Prostate gland (tissue), 2 donors: ENCODE measurements at regions not wholly inside any gene's neighbourhood (a gene's known extent, or its start where the extent isn't known, plus 50 kb on each side); places are given as distances from the start of the nearest gene placed in this dataset.

ENCODE experiments used
- CTCF ChIP-seq, 4 experiments: fragments of 200-600 bp in 2 of 4; fragments of 450-650 bp in 2 of 4; sonication (generic) in 2 of 4; IDR thresholded peaks; 1 replicate in 3 of 4; 2 replicates in 1 of 4; pipeline ENCODE4 v1.5.1; 2016 to 2019; ENCODE audit warnings: antibody characterized with exemption in 4 of 4, mild to moderate bottlenecking in 2 of 4, moderate library complexity in 2 of 4
- POLR2A ChIP-seq: fragments of 450-650 bp; IDR thresholded peaks from one replicate; pipeline ENCODE4 v1.6.1; 2016; ENCODE audit warnings: antibody characterized with exemption, mild to moderate bottlenecking
- POLR2AphosphoS5 ChIP-seq: sonication (generic); formaldehyde crosslinking; IDR thresholded peaks from one replicate; pipeline ENCODE4 v1.6.1; 2017; ENCODE audit warnings: antibody characterized with exemption

- no peak for TF ChIP-seq CTCF (IDR thresholded peaks at IDR 0.05)
- no peak for TF ChIP-seq POLR2AphosphoS5
- no peak for TF ChIP-seq POLR2A
Observed at GRCh38 chr6:8738951-8739350, 303.6 kb upstream of the SLC35B3 start.
